ENCODE measurements at regions not wholly inside any gene's neighbourhood (a gene's known extent, or its start where the extent isn't known, plus 50 kb on each side); places are given as distances from the start of the nearest gene placed in this dataset.

- no peak for DNase-seq (ENCODE audit: low read depth in 1 of 2, low spot score in 1 of 2)
These were observed 120.3 kb upstream of the SLC6A11 start for GRCh38 chr3:10695595-10696285.

- DNase-seq (ENCODE audit: low read depth in 1 of 2, low spot score in 1 of 2) = no peak
These were observed 118.1 kb upstream of the SLC6A11 start for GRCh38 chr3:10697918-10698317.

- no peak for DNase-seq (ENCODE audit: low read depth in 1 of 2, low spot score in 1 of 2)
These were observed 115.2 kb upstream of the SLC6A11 start for GRCh38 chr3:10700821-10701220.

GRCh38 chr3:10702961-10703740 is 112.9 kb upstream of the SLC6A11 start:
- no peak for DNase-seq (ENCODE audit: low read depth in 1 of 2, low spot score in 1 of 2)

- no peak for DNase-seq (ENCODE audit: low read depth in 1 of 2, low spot score in 1 of 2)
These were observed 112.2 kb upstream of the SLC6A11 start for GRCh38 chr3:10703875-10704274.

GRCh38 chr3:10706156-10706739 is 109.8 kb upstream of the SLC6A11 start:
- DNase-seq (ENCODE audit: low read depth in 1 of 2, low spot score in 1 of 2) = no peak

- no peak for DNase-seq (ENCODE audit: low read depth in 1 of 2, low spot score in 1 of 2)
These were observed 109.2 kb upstream of the SLC6A11 start for GRCh38 chr3:10706740-10707399.

GRCh38 chr3:10707400-10708215 is 108.4 kb upstream of the SLC6A11 start:
- no peak for DNase-seq (ENCODE audit: low read depth in 1 of 2, low spot score in 1 of 2)

GRCh38 chr3:10708216-10708893 is 107.7 kb upstream of the SLC6A11 start:
- no peak for DNase-seq (ENCODE audit: low read depth in 1 of 2, low spot score in 1 of 2)

- DNase-seq (ENCODE audit: low read depth in 1 of 2, low spot score in 1 of 2) = no peak
These were observed 106.8 kb upstream of the SLC6A11 start for GRCh38 chr3:10709110-10709781.

GRCh38 chr3:10712121-10712520 is 103.9 kb upstream of the SLC6A11 start:
- DNase-seq (ENCODE audit: low read depth in 1 of 2, low spot score in 1 of 2) = no peak

- DNase-seq (ENCODE audit: low read depth in 1 of 2, low spot score in 1 of 2) = no peak
These were observed 102.4 kb upstream of the SLC6A11 start for GRCh38 chr3:10713656-10714055.

GRCh38 chr3:10715886-10716285 is 100.1 kb upstream of the SLC6A11 start:
- no peak for DNase-seq (ENCODE audit: low read depth in 1 of 2, low spot score in 1 of 2)

GRCh38 chr3:10716964-10717363 is 99.1 kb upstream of the SLC6A11 start:
- no peak for DNase-seq (ENCODE audit: low read depth in 1 of 2, low spot score in 1 of 2)

- no peak for DNase-seq (ENCODE audit: low read depth in 1 of 2, low spot score in 1 of 2)
These were observed 98.3 kb upstream of the SLC6A11 start for GRCh38 chr3:10717756-10718155.

GRCh38 chr3:10721101-10721500 is 94.9 kb upstream of the SLC6A11 start:
- no peak for DNase-seq (ENCODE audit: low read depth in 1 of 2, low spot score in 1 of 2)

- DNase-seq (ENCODE audit: low read depth in 1 of 2, low spot score in 1 of 2) = no peak
These were observed 93.1 kb upstream of the SLC6A11 start for GRCh38 chr3:10722911-10723310.

GRCh38 chr3:10723991-10724390 is 92.0 kb upstream of the SLC6A11 start:
- no peak for DNase-seq (ENCODE audit: low read depth in 1 of 2, low spot score in 1 of 2)

GRCh38 chr3:10725067-10725466 is 91.0 kb upstream of the SLC6A11 start:
- DNase-seq (ENCODE audit: low read depth in 1 of 2, low spot score in 1 of 2) = no peak

GRCh38 chr3:10725846-10726245 is 90.2 kb upstream of the SLC6A11 start:
- no peak for DNase-seq (ENCODE audit: low read depth in 1 of 2, low spot score in 1 of 2)
